GM12878 (cell line): ENCODE measurements at regions not wholly inside any gene's neighbourhood (a gene's known extent, or its start where the extent isn't known, plus 50 kb on each side); places are given as distances from the start of the nearest gene placed in this dataset.

Source experiments
- ATAC-seq: fragments of 200-7000 bp; cut with Tn5 transposase; 3 replicates; pipeline ENCODE4 v1.9.1; 2020; ENCODE audit warnings: mild to moderate bottlenecking, moderate library complexity
- BruUV-seq: library from RNA; stranded (reverse); fragments of 400-500 nt; replicated peaks from 2 replicates; lab custom pipeline; 2021; lab: Mats Ljungman, UMichigan
- CTCF ChIA-PET: fragments of 300-600 bp; sonication (Branson Sonifier 250); formaldehyde crosslinking; extraction: SDS; loops from one replicate; lab custom pipeline; 2021; ENCODE audit warnings: inconsistent platforms; lab: Yijun Ruan, JAX
- POLR2A ChIA-PET: fragments of 350-600 bp; formaldehyde crosslinking; extraction: SDS; loops from one replicate; lab custom pipeline; 2021; ENCODE audit warnings: inconsistent platforms; lab: Charles Lee
- RAD21 ChIA-PET: fragments of 300-600 bp; sonication (Branson Sonifier 250); formaldehyde crosslinking; loops from one replicate; lab custom pipeline; 2023; ENCODE audit warnings: antibody characterized with exemption; ENCODE audit not compliant: unreplicated experiment; lab: Charles Lee
- SMC1A ChIA-PET: fragments of 300-600 bp; sonication (Branson Sonifier 250); formaldehyde crosslinking; loops from one replicate; lab custom pipeline; 2023; ENCODE audit not compliant: unreplicated experiment, uncharacterized antibody; lab: Charles Lee
- DNase-seq: peaks from one replicate; pipeline ENCODE4 v3.0.0-alpha.2; 2011; ENCODE audit warnings: low read depth, low spot score
- FAIRE-seq: peaks from 3 replicates; lab custom pipeline; 2011; peaks lifted over from hg19 to GRCh38; lab: Jason Lieb, UNC
- H2AFZ ChIP-seq: 2 replicates; pipeline ENCODE4 v1.6.0; 2011; ENCODE audit warnings: low read depth, low read length, control low read depth; ENCODE audit not compliant: control insufficient read depth
- H3K27ac ChIP-seq: 2 replicates; pipeline ENCODE4 v1.5.1; 2011; ENCODE audit warnings: control low read depth; ENCODE audit not compliant: control insufficient read depth, insufficient read depth
- H3K27me3 ChIP-seq, 2 experiments: replicated peaks in 1 of 2; 2 replicates each; pipeline versions ENCODE4 v1.6.0 to v1.6.1; 2011; ENCODE audit warnings: low read length in 1 of 2; ENCODE audit not compliant: control insufficient read depth in 2 of 2, insufficient read depth in 2 of 2
- H3K36me3 ChIP-seq, 2 experiments: 2 replicates each; pipeline ENCODE4 v1.5.1; 2011; ENCODE audit warnings: low read length in 1 of 2; ENCODE audit not compliant: control insufficient read depth in 2 of 2, insufficient read depth in 2 of 2
- H3K4me1 ChIP-seq: 2 replicates; pipeline ENCODE4 v1.6.1; 2011; ENCODE audit warnings: mild to moderate bottlenecking, low read length, moderate library complexity, mixed read lengths; ENCODE audit not compliant: control insufficient read depth, insufficient read depth
- H3K4me2 ChIP-seq: 2 replicates; pipeline ENCODE4 v1.6.0; 2011; ENCODE audit warnings: control low read depth; ENCODE audit not compliant: control insufficient read depth, insufficient read depth
- H3K4me3 ChIP-seq: fragments of 200-600 bp; sonication (generic); 2 replicates; pipeline ENCODE4 v1.5.1; 2016
- H3K79me2 ChIP-seq: 2 replicates; pipeline ENCODE4 v1.6.0; 2011; ENCODE audit warnings: low read length; ENCODE audit not compliant: control insufficient read depth, insufficient read depth
- H3K9ac ChIP-seq: 2 replicates; pipeline ENCODE4 v1.8.0; 2011; ENCODE audit warnings: low read length, control low read depth, mixed read lengths; ENCODE audit not compliant: control insufficient read depth, insufficient read depth
- H3K9me3 ChIP-seq: replicated peaks from 3 replicates; pipeline ENCODE4 v1.5.1; 2011; ENCODE audit warnings: mild to moderate bottlenecking, low read length; ENCODE audit not compliant: control insufficient read depth, insufficient read depth
- H4K20me1 ChIP-seq: 2 replicates; pipeline ENCODE4 v1.6.0; 2011; ENCODE audit not compliant: control insufficient read depth, insufficient read depth
- CHD1 ChIP-seq: IDR thresholded peaks from 2 replicates; pipeline ENCODE4 v1.6.1; 2012; ENCODE audit warnings: low read depth, low read length, improper control_type of control experiment
- ETV6 ChIP-seq, 2 experiments: fragments of 450-650 bp in 1 of 2; IDR thresholded peaks in 1 of 2; conservative IDR thresholded peaks in 1 of 2; 2 replicates each; pipeline ENCODE4 v1.6.1; 2014; ENCODE audit warnings: antibody characterized with exemption in 1 of 2, borderline replicate concordance in 1 of 2, low read depth in 1 of 2, mild to moderate bottlenecking in 1 of 2, moderate library complexity in 1 of 2
- JUNB ChIP-seq: IDR thresholded peaks from 2 replicates; pipeline ENCODE4 v1.6.1; 2016; ENCODE audit warnings: antibody characterized with exemption, mild to moderate bottlenecking
- SPI1 ChIP-seq: IDR thresholded peaks from 2 replicates; pipeline ENCODE4 v1.6.1; 2011; ENCODE audit warnings: low read depth, mild to moderate bottlenecking, low read length, moderate library complexity, borderline replicate concordance; ENCODE audit not compliant: insufficient read depth
- ZBED1 ChIP-seq: IDR thresholded peaks from 2 replicates; pipeline ENCODE4 v1.6.1; 2016; ENCODE audit warnings: borderline replicate concordance
- WGBS: methylation state at CpG from one replicate; pipeline ENCODE4 v1.1.6; 2016; ENCODE audit warnings: low lambda C conversion rate; ENCODE audit not compliant: insufficient replicate concordance, insufficient coverage; ENCODE audit errors: missing lambda C conversion rate; 5-methylcytosine and 5-hydroxymethylcytosine counted together
- in situ Hi-C: fragments of 300-500 bp; cut with MboI; formaldehyde crosslinking; loops from 9 replicates; pipeline ENCODE4 v1.14.3; 2018; ENCODE audit warnings: mixed read lengths
- intact Hi-C: fragments of 100-400 bp; cut with micrococcal nuclease; formaldehyde crosslinking; loops from one replicate; pipeline ENCODE4 v1.14.2; 2022; ENCODE audit not compliant: unreplicated experiment
- TF ChIP-seq, protein P1 (sequence below): fragments of 450-650 bp; IDR thresholded peaks from 2 replicates; pipeline ENCODE4 v1.6.1; 2018; ENCODE audit warnings: mild to moderate bottlenecking, low read depth, moderate library complexity; ENCODE audit not compliant: partially characterized antibody
- TF ChIP-seq, protein P2 (sequence below): IDR thresholded peaks from 2 replicates; pipeline ENCODE4 v1.6.1; 2011; ENCODE audit warnings: low read depth, mild to moderate bottlenecking, low read length, moderate library complexity, borderline replicate concordance; ENCODE audit errors: extremely low read depth

DNA sequence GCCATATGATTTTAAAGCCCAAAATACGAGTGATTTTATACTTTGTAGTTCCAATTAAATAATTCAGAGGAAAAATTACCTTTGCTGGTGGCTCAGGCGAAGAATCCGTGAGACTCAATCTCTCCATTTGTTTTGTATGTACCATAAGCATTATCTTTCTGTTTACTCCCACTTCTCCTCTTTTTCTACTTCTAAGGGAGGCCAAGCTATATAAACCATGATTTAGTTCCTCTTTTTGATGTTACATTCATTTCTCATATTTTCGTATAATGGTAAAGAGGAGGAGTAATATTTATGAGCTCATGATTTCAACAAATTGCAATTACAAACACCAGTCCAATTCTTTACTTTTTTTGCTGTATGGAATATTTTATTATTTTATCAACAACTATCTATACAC lies 50.6 kb upstream of the TES start:
- H3K9me3 ChIP-seq: no peaks in the 10 kb centered on the region
- H3K4me1 ChIP-seq: peaks cover 33% of the 10 kb centered on the region
- intact Hi-C loops: no loop called here

More for the DNA sequence above, 50.6 kb upstream of the TES start:
- ATAC-seq (0 out of 3 replicates have a peak, but pooled peaks have one; percentile 17), DNase-seq (no peak), FAIRE-seq (no peak)
- no peaks in the 10 kb centered on the region for H4K20me1 ChIP-seq
- RAD21 ChIA-PET: interaction anchor here (0.6 to 1.5 kb wide), 3 partner anchors 11 to 76 kb away, joined by 3 to 5 read pairs (median 5); no protein-coding TSS in a partner anchor
- WGBS: 67% methylated on average over 4 of the region's 4 CpGs
- H3K27ac ChIP-seq: no peak overlapping the region
- no peaks in the 10 kb centered on the region for H3K36me3 ChIP-seq
- POLR2A ChIA-PET: no interaction called here
- SMC1A ChIA-PET: interaction anchor here (0.8 to 1.8 kb wide), 6 partner anchors 18 to 704 kb away, joined by 3 to 4 read pairs (median 4); no protein-coding TSS in a partner anchor
- in situ Hi-C loops: no loop called here
- H3K9ac ChIP-seq: no peak overlapping the region
- H2AFZ ChIP-seq: no peak overlapping the region
- BruUV-seq: no TSS peak
- CTCF ChIA-PET: interaction anchor here (0.7 to 2.2 kb wide), 5 partner anchors 13 to 431 kb away, joined by 3 to 11 read pairs (median 7); no protein-coding TSS in a partner anchor
- H3K4me2 ChIP-seq: peak overlapping the region; percentile 17; the same call in 1 of the 2 replicates
- H3K27me3 ChIP-seq: no peaks in the 10 kb centered on the region
- H3K4me3 ChIP-seq: no peak overlapping the region
- TF ChIP-seq, protein P1, sequence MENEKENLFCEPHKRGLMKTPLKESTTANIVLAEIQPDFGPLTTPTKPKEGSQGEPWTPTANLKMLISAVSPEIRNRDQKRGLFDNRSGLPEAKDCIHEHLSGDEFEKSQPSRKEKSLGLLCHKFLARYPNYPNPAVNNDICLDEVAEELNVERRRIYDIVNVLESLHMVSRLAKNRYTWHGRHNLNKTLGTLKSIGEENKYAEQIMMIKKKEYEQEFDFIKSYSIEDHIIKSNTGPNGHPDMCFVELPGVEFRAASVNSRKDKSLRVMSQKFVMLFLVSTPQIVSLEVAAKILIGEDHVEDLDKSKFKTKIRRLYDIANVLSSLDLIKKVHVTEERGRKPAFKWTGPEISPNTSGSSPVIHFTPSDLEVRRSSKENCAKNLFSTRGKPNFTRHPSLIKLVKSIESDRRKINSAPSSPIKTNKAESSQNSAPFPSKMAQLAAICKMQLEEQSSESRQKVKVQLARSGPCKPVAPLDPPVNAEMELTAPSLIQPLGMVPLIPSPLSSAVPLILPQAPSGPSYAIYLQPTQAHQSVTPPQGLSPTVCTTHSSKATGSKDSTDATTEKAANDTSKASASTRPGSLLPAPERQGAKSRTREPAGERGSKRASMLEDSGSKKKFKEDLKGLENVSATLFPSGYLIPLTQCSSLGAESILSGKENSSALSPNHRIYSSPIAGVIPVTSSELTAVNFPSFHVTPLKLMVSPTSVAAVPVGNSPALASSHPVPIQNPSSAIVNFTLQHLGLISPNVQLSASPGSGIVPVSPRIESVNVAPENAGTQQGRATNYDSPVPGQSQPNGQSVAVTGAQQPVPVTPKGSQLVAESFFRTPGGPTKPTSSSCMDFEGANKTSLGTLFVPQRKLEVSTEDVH: no peak
- TF ChIP-seq SPI1 (peak; percentile 57; the same call in 1 of the 2 replicates), ETV6 (conservative IDR thresholded peaks at IDR 0.05 in 1 of 2, IDR thresholded peaks at IDR 0.05 in 1 of 2; ENCODE audit: borderline replicate concordance in 1 of 2, low read depth in 1 of 2) (no peak), ZBED1 (no peak), CHD1 (no peak), JUNB (peak; percentile 47; the same call in 1 of the 2 replicates)
- TF ChIP-seq, protein P2, sequence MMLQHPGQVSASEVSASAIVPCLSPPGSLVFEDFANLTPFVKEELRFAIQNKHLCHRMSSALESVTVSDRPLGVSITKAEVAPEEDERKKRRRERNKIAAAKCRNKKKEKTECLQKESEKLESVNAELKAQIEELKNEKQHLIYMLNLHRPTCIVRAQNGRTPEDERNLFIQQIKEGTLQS: no peak
- no peaks in the 10 kb centered on the region for H3K79me2 ChIP-seq
